NB4 (cell line): ENCODE measurements at regions not wholly inside any gene's neighbourhood (a gene's known extent, or its start where the extent isn't known, plus 50 kb on each side); places are given as distances from the start of the nearest gene placed in this dataset.

ENCODE experiments used
- DNase-seq: peaks from one replicate; pipeline ENCODE4 v3.0.0; 2010; ENCODE audit warnings: low read depth
- H3K4me3 ChIP-seq: one replicate; pipeline ENCODE4 v1.5.1; 2011; ENCODE audit warnings: mild to moderate bottlenecking, low read depth, low read length, moderate library complexity
- CTCF ChIP-seq: IDR thresholded peaks from one replicate; pipeline ENCODE4 v1.5.1; 2012; ENCODE audit warnings: low read depth, low read length
- MAX ChIP-seq: IDR thresholded peaks from 2 replicates; pipeline ENCODE4 v1.6.1; 2011; ENCODE audit warnings: low read depth, low read length
- MYC ChIP-seq: IDR thresholded peaks from 2 replicates; pipeline ENCODE4 v1.6.1; 2011; ENCODE audit warnings: low read depth, low read length
- POLR2A ChIP-seq: IDR thresholded peaks from 2 replicates; pipeline ENCODE4 v1.6.1; 2011; ENCODE audit warnings: mild to moderate bottlenecking; ENCODE audit not compliant: insufficient read length; ENCODE audit errors: extremely low read depth

DNA sequence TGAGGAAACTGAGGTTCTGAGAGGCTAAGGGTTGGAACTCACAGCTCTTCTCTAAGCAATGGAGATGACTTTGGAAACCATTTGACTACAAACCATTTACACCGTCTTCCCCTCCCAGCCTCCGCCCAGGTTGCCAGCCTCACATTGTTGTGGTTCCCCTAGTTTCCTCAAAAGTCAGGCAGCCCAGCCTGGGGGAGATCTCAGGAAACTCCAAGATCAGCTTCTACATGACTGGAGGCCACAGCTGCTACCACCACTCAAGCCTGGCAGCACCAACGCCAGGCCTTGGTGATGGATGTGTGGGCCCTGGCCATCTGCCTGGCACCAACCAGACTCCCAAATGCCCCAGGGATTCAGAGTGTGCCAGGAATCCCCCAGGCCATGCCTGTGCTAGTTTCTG lies 207.9 kb downstream of the TSHZ3 start:
- H3K4me3 ChIP-seq, result no peak overlapping the region
- TF ChIP-seq POLR2A (no peak), MYC (no peak), MAX (no peak), CTCF (no peak)
- DNase-seq, result no peak

DNA sequence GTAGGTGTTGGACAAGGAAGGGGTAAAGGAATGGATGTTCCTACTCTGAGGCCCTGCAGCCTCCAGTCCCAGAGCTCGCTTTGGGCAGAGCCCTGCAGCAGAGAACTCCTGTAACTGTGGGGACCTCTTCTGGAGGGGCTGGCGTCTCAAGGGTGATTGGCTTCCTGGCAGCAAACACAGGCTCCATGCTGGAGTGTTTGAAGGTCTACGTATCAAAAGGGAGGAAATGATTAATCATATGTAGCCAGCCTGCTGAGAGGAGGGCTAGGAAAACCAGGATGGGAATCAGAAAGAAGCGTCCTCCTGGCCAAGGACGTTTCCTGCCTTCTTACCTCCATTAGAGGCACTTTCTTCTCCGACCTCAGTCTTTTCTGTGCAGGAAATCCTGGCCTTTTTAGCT lies 208.5 kb downstream of the TSHZ3 start:
- TF ChIP-seq CTCF, result no peak
- no peak for TF ChIP-seq MAX
- TF ChIP-seq MYC, result no peak
- no peak for TF ChIP-seq POLR2A
- DNase-seq, result no peak

DNA sequence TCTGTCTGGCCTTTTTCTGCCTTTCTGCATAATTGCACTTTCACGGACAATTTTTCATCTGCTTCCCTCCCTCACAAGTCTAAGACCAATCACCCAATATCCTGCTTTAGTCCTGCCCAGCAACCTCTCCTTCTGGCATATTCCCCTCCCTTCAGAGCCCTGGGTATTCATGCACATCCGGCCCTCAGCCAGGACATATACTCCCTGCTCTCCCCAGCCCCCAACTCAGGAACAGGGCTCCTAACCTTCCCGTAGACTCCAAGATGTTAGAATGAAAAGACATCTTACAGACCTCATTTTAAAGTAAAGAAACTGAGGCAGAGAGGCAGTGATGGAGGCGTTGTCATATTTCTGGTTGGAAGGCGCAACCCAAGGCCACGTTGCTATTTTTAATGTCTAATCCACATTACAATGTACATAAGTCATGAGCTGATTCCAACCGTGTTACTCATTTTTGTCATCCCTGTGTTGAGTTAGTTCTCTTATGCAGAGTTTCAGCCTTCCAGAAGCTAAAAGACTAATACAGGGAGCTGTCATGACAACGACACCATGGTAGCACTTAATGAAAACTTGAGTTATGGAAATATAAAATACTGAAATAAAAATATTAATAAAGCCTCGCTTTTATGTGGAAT lies 209.2 kb downstream of the TSHZ3 start:
- TF ChIP-seq MAX, result no peak
- no peak for DNase-seq
- H3K4me3 ChIP-seq, result no peak overlapping the region

More for the DNA sequence above, 208.5 kb downstream of the TSHZ3 start:
- H3K4me3 ChIP-seq, result no peak overlapping the region

DNA sequence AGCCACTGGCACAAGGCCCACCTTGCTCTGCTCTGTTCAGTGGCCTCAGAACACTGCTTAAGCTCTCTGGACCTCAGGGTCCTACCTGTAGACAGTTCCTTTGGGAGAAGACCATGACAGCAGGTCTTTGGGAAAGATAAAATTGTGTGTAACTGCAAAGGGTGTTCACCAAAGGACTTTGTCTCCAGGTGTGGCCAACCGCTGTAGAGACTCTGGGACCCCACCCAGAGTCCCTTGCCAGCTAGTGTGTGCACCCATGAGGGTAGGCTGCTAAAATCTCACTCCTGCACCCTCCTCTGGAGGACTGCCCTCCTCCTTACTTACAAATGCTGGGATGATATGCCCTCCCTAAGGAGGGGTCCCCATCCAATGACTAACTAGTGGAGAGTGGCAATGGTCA lies 211.2 kb downstream of the TSHZ3 start:
- no peak for DNase-seq
- TF ChIP-seq MAX (no peak), POLR2A (no peak), CTCF (no peak), MYC (no peak)
- H3K4me3 ChIP-seq, result no peak overlapping the region

DNA sequence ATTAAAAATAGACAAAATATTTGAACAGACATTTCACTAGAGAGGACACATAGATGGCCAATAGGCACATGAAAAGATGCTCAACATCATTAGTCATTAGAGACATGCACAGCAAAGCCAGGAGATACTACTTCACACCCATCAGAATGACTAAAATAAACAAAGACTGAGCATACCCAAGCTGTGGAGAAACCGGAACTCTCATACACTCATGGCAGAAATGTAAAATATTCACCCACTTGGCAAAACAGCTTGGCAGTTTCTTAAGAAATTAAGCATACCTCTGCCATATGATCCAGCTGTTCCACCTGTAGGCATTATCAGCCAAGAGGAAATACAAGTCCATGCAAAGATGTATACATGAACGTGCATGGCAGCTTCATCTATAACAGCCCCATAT lies 213.4 kb downstream of the TSHZ3 start:
- no peak for DNase-seq
- no peak overlapping the region for H3K4me3 ChIP-seq
- TF ChIP-seq MAX (no peak), MYC (no peak), POLR2A (no peak), CTCF (no peak)

- no peak for TF ChIP-seq MAX
- TF ChIP-seq POLR2A, result no peak
- no peak for TF ChIP-seq MYC
- TF ChIP-seq CTCF, result no peak
- DNase-seq, result no peak
Observed at GRCh38 chr19:31132753-31133110, 216.5 kb downstream of the TSHZ3 start.

More at GRCh38 chr19:31132753-31133110, 216.5 kb downstream of the TSHZ3 start:
- H3K4me3 ChIP-seq, result no peak overlapping the region
